RWPE1 (cell line): ENCODE measurements at regions not wholly inside any gene's neighbourhood (a gene's known extent, or its start where the extent isn't known, plus 50 kb on each side); places are given as distances from the start of the nearest gene placed in this dataset.

ENCODE experiments used
- CTCF ChIA-PET: fragments of 350-600 bp; sonication (Branson Sonifier 250); formaldehyde crosslinking; extraction: SDS; loops from one replicate; lab custom pipeline; 2021; lab: Yijun Ruan, JAX
- POLR2A ChIA-PET: fragments of 400-600 bp; formaldehyde crosslinking; extraction: SDS; loops from one replicate; lab custom pipeline; 2020; ENCODE audit warnings: antibody characterized with exemption; ENCODE audit not compliant: low non-redundant PET; lab: Yijun Ruan, JAX
- DNase-seq: peaks from one replicate; pipeline ENCODE4 v3.0.0; 2012; ENCODE audit warnings: low spot score
- H3K27ac ChIP-seq: fragments of 450-650 bp; 2 replicates; pipeline ENCODE4 v1.5.1; 2017
- CTCF ChIP-seq: fragments of 450-650 bp; conservative IDR thresholded peaks from 2 replicates; pipeline ENCODE4 v1.5.1; 2017; ENCODE audit warnings: low read depth, mild to moderate bottlenecking

- no peak for DNase-seq
- no peak for TF ChIP-seq CTCF
- CTCF ChIA-PET, result interaction anchor here (0.6 to 1.1 kb wide), 2 partner anchors 13 to 59 kb away, joined by 3 to 7 read pairs; no protein-coding TSS in a partner anchor
- POLR2A ChIA-PET, result no interaction called here
- no peak overlapping the region for H3K27ac ChIP-seq
These were observed 102.2 kb downstream of the SOD2 start for GRCh38 chr6:159590835-159591234.

GRCh38 chr6:159586684-159587083 is 106.4 kb downstream of the SOD2 start:
- no peak overlapping the region for H3K27ac ChIP-seq
- ChIA-PET CTCF (no interaction called here), POLR2A (no interaction called here)
- TF ChIP-seq CTCF, result no peak
- DNase-seq, result no peak

DNA sequence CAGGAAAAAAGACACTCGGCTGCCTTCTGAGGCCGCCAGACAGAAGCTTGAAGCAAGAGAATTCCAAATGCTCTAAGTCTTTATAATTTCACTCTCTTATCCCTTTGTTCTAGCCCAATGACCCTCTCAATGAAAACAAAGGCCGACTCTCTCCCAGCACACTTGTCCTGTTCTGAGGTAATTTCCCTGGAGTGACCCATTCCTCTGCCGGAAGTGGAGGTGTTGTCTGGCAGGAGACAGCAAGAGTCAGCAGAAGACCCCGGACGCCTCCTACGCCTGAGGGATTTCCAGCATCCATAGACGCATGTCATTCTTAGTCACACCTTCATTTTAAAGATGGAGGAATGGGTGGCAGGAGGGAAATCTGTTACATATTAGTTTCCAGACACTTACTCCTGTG is 110.3 kb downstream of the SOD2 start:
- no peak overlapping the region for H3K27ac ChIP-seq
- TF ChIP-seq CTCF, result no peak
- ChIA-PET CTCF (no interaction called here), POLR2A (no interaction called here)
- no peak for DNase-seq

- peak; percentile 35 for DNase-seq
- CTCF ChIA-PET, result interaction anchor here (0.7 kb wide), 1 partner anchor 110 kb away, joined by 7 read pairs; no protein-coding TSS in a partner anchor
- TF ChIP-seq CTCF, result no peak
- POLR2A ChIA-PET, result no interaction called here
- no peak overlapping the region for H3K27ac ChIP-seq
These were observed 114.4 kb downstream of the SOD2 start for GRCh38 chr6:159578629-159579028.

GRCh38 chr6:159577564-159577963 is 115.5 kb downstream of the SOD2 start:
- POLR2A ChIA-PET, result no interaction called here
- DNase-seq, result peak; percentile 64
- peak overlapping the region; percentile 42; the same call in 1 of the 2 replicates for H3K27ac ChIP-seq
- CTCF ChIA-PET, result interaction anchor here (0.6 to 0.9 kb wide), 2 partner anchors 14 to 473 kb away, joined by 3 to 7 read pairs; no protein-coding TSS in a partner anchor
- TF ChIP-seq CTCF, result no peak

DNA sequence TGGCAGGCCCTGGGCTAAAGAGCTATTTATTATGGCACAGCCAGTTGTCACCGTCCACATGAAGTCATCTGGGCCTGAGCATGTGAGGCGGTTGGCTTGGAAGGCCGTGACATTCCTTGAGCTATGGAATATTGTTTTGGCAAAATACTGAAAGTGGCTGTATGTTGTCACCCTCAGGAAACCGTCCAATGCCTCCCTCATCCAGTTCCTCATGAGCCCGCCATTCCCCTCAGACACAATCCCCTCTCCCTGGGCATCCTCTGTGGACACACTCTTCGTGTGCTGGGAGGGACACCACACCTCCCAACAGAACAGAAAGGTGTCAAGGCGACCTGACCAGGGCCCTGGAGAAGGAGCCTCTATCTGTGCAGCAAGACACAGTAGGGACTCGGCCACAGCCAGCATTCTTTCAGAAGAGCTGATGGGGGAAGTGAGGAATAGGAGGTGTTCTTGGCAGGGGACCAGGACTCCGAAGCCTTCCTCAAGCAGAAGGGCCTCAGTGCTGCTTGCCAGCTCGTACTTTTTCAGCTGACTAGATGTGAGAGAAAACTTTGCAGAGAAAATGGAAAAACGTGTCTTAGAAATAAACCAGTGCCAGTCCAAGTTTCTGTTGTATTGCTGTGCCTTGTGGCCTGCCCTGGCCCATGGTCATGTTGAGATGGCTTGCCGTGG is 120.5 kb downstream of the SOD2 start:
- POLR2A ChIA-PET, result no interaction called here
- no peak for TF ChIP-seq CTCF
- H3K27ac ChIP-seq, result no peak overlapping the region
- no peak for DNase-seq
- CTCF ChIA-PET, result interaction anchor here (0.6 kb wide), 1 partner anchor 12 kb away, joined by 3 read pairs; no protein-coding TSS in a partner anchor
